Prostate gland (tissue), 2 donors: ENCODE measurements at regions not wholly inside any gene's neighbourhood (a gene's known extent, or its start where the extent isn't known, plus 50 kb on each side); places are given as distances from the start of the nearest gene placed in this dataset.

Experiments
- POLR2A ChIP-seq: fragments of 450-650 bp; IDR thresholded peaks from one replicate; pipeline ENCODE4 v1.6.1; 2016; ENCODE audit warnings: antibody characterized with exemption, mild to moderate bottlenecking
- TF ChIP-seq, protein P1 (sequence below), 4 experiments: fragments of 200-600 bp in 2 of 4; fragments of 450-650 bp in 2 of 4; sonication (generic) in 2 of 4; IDR thresholded peaks; 1 replicate in 3 of 4; 2 replicates in 1 of 4; pipeline ENCODE4 v1.5.1; 2016 to 2019; ENCODE audit warnings: antibody characterized with exemption in 4 of 4, mild to moderate bottlenecking in 2 of 4, moderate library complexity in 2 of 4

DNA sequence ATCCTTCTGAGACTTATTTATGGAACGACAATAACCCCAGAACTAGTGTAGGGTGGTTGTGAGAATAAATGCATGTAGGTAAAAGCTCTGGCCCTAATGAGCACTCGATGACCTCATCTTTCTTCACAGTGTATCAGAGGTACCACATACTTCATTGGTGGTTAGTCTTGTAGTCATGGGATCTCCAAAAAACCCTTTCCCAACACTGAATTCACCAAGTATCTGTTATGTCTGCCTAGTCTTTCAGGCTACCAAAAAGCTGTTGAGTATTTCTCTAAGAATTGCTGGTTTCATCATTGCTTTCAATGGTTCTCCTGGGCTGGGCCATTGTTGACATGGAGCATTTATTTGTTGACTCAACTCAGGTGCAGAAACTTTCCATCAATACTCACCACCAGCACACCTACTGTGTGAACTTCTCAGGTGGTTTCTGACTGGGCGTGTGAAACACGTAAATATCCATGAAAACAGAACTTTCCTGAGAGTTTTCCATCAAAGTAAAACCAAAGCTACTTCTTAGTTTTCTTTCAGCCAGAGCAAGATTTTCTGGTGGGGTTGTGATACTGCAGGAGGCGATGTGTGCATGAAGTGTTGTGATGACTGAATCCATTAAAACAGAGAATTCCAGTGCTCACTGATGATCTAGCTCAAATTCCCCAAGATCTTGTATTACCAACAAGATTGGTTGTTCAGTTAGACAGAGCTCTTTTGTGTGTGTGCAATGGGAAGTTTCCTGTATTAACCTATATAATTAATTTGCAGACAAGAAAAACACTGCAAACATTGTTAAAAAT is 51.4 kb upstream of the SLC35B4 start:
- no peak for TF ChIP-seq POLR2A
- TF ChIP-seq, protein P1, sequence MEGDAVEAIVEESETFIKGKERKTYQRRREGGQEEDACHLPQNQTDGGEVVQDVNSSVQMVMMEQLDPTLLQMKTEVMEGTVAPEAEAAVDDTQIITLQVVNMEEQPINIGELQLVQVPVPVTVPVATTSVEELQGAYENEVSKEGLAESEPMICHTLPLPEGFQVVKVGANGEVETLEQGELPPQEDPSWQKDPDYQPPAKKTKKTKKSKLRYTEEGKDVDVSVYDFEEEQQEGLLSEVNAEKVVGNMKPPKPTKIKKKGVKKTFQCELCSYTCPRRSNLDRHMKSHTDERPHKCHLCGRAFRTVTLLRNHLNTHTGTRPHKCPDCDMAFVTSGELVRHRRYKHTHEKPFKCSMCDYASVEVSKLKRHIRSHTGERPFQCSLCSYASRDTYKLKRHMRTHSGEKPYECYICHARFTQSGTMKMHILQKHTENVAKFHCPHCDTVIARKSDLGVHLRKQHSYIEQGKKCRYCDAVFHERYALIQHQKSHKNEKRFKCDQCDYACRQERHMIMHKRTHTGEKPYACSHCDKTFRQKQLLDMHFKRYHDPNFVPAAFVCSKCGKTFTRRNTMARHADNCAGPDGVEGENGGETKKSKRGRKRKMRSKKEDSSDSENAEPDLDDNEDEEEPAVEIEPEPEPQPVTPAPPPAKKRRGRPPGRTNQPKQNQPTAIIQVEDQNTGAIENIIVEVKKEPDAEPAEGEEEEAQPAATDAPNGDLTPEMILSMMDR (IDR thresholded peaks at IDR 0.05), result no peak
